ENCODE measurements at regions not wholly inside any gene's neighbourhood (a gene's known extent, or its start where the extent isn't known, plus 50 kb on each side); places are given as distances from the start of the nearest gene placed in this dataset.

GRCh38 chr2:67260343-67261277 is 136.5 kb upstream of the ETAA1 start:
- no peak overlapping the region for H3K27ac ChIP-seq (ENCODE audit: extremely low read depth, low read depth, low read length)
- H3K4me3 ChIP-seq (ENCODE audit: low read depth, low read length), result no peak overlapping the region
- POLR2A ChIA-PET, result interaction anchor here (1.0 kb wide), 1 partner anchor 136 kb away, joined by 3 read pairs; no protein-coding TSS in a partner anchor
- CTCF ChIA-PET, result interaction anchor here (0.6 to 1.7 kb wide), 3 partner anchors 9 to 344 kb away, joined by 3 to 4 read pairs (median 3); no protein-coding TSS in a partner anchor
- no peaks in the 10 kb centered on the region for H3K4me1 ChIP-seq (ENCODE audit: control insufficient read depth, insufficient read depth, low read length)
- no peaks in the 10 kb centered on the region for H3K9me3 ChIP-seq (ENCODE audit: control insufficient read depth, insufficient read depth, low read depth, low read length)
- H3K36me3 ChIP-seq (ENCODE audit: control insufficient read depth in 2 of 2, insufficient read depth in 1 of 2, low read length in 2 of 2), result no peaks in the 10 kb centered on the region
- no peak for TF ChIP-seq ELK4 (IDR thresholded peaks at IDR 0.05; ENCODE audit: borderline replicate concordance, low read depth, low read length)
- no peak for TF ChIP-seq TSHZ1 (tag by site-specific recombination; IDR thresholded peaks at IDR 0.05; ENCODE audit: borderline replicate concordance)
- no peak for TF ChIP-seq FEZF1 (tag by site-specific recombination; IDR thresholded peaks at IDR 0.05)
- no peak for TF ChIP-seq ZNF843 (tag by site-specific recombination; IDR thresholded peaks at IDR 0.05)
- no peak for TF ChIP-seq ZNF335 (tag by site-specific recombination; conservative IDR thresholded peaks at IDR 0.05)
- no peak for TF ChIP-seq ZNF324 (tag by site-specific recombination; IDR thresholded peaks at IDR 0.05)
- TF ChIP-seq PRDM4 (tag by site-specific recombination; IDR thresholded peaks at IDR 0.05), result no peak
- no peak for TF ChIP-seq ZSCAN4 (tag by site-specific recombination; IDR thresholded peaks at IDR 0.05)

- Histone ChIP-seq H3K4me3 (ENCODE audit: low read depth, low read length) (no peak overlapping the region), H3K36me3 (ENCODE audit: control insufficient read depth in 2 of 2, insufficient read depth in 1 of 2, low read length in 2 of 2) (no peaks in the 10 kb centered on the region), H3K27ac (ENCODE audit: extremely low read depth, low read depth, low read length) (no peak overlapping the region), H3K9me3 (ENCODE audit: control insufficient read depth, insufficient read depth, low read depth, low read length) (no peaks in the 10 kb centered on the region), H3K4me1 (ENCODE audit: control insufficient read depth, insufficient read depth, low read length) (no peaks in the 10 kb centered on the region)
- ChIA-PET POLR2A (no interaction called here), CTCF (no interaction called here)
- TF ChIP-seq ZNF18 (tag by site-specific recombination; IDR thresholded peaks at IDR 0.05) (no peak), ZNF146 (tag by site-specific recombination; IDR thresholded peaks at IDR 0.05) (no peak), MEIS1 (CRISPR knock-in tag; IDR thresholded peaks at IDR 0.05; ENCODE audit: borderline replicate concordance) (no peak), YY2 (tag by site-specific recombination; IDR thresholded peaks at IDR 0.05) (no peak), ZNF19 (tag by site-specific recombination; IDR thresholded peaks at IDR 0.05; ENCODE audit: low read depth) (no peak), ZNF221 (tag by site-specific recombination; IDR thresholded peaks at IDR 0.05; ENCODE audit: borderline replicate concordance) (no peak), ZBTB6 (tag by site-specific recombination; IDR thresholded peaks at IDR 0.05) (no peak), ELK4 (IDR thresholded peaks at IDR 0.05; ENCODE audit: borderline replicate concordance, low read depth, low read length) (no peak), ZEB2 (tag by site-specific recombination; IDR thresholded peaks at IDR 0.05) (no peak), ZNF433 (tag by site-specific recombination; IDR thresholded peaks at IDR 0.05; ENCODE audit: low read depth) (no peak)
These were observed 129.9 kb upstream of the ETAA1 start for GRCh38 chr2:67267241-67267640.
